ENCODE measurements at regions not wholly inside any gene's neighbourhood (a gene's known extent, or its start where the extent isn't known, plus 50 kb on each side); places are given as distances from the start of the nearest gene placed in this dataset.

- TF ChIP-seq E2F4 (CRISPR knock-in tag; IDR thresholded peaks at IDR 0.05; ENCODE audit: borderline replicate concordance, low read depth) = no peak
- TF ChIP-seq, protein P1, sequence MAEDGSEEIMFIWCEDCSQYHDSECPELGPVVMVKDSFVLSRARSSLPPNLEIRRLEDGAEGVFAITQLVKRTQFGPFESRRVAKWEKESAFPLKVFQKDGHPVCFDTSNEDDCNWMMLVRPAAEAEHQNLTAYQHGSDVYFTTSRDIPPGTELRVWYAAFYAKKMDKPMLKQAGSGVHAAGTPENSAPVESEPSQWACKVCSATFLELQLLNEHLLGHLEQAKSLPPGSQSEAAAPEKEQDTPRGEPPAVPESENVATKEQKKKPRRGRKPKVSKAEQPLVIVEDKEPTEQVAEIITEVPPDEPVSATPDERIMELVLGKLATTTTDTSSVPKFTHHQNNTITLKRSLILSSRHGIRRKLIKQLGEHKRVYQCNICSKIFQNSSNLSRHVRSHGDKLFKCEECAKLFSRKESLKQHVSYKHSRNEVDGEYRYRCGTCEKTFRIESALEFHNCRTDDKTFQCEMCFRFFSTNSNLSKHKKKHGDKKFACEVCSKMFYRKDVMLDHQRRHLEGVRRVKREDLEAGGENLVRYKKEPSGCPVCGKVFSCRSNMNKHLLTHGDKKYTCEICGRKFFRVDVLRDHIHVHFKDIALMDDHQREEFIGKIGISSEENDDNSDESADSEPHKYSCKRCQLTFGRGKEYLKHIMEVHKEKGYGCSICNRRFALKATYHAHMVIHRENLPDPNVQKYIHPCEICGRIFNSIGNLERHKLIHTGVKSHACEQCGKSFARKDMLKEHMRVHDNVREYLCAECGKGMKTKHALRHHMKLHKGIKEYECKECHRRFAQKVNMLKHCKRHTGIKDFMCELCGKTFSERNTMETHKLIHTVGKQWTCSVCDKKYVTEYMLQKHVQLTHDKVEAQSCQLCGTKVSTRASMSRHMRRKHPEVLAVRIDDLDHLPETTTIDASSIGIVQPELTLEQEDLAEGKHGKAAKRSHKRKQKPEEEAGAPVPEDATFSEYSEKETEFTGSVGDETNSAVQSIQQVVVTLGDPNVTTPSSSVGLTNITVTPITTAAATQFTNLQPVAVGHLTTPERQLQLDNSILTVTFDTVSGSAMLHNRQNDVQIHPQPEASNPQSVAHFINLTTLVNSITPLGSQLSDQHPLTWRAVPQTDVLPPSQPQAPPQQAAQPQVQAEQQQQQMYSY (CRISPR knock-in tag; IDR thresholded peaks at IDR 0.05) = peak; percentile 82
- TF ChIP-seq, protein P2, sequence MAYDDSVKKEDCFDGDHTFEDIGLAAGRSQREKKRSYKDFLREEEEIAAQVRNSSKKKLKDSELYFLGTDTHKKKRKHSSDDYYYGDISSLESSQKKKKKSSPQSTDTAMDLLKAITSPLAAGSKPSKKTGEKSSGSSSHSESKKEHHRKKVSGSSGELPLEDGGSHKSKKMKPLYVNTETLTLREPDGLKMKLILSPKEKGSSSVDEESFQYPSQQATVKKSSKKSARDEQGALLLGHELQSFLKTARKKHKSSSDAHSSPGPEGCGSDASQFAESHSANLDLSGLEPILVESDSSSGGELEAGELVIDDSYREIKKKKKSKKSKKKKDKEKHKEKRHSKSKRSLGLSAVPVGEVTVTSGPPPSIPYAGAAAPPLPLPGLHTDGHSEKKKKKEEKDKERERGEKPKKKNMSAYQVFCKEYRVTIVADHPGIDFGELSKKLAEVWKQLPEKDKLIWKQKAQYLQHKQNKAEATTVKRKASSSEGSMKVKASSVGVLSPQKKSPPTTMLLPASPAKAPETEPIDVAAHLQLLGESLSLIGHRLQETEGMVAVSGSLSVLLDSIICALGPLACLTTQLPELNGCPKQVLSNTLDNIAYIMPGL (CRISPR knock-in tag; IDR thresholded peaks at IDR 0.05) = no peak
- TF ChIP-seq USF2 (CRISPR knock-in tag; IDR thresholded peaks at IDR 0.05) = peak; percentile 76
- no peak for TF ChIP-seq TEAD4 (CRISPR knock-in tag; IDR thresholded peaks at IDR 0.05)
- TF ChIP-seq, protein P3, sequence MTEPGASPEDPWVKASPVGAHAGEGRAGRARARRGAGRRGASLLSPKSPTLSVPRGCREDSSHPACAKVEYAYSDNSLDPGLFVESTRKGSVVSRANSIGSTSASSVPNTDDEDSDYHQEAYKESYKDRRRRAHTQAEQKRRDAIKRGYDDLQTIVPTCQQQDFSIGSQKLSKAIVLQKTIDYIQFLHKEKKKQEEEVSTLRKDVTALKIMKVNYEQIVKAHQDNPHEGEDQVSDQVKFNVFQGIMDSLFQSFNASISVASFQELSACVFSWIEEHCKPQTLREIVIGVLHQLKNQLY (CRISPR knock-in tag; IDR thresholded peaks at IDR 0.05) = no peak
- peak; percentile 50; the same call in 1 of the 2 replicates for TF ChIP-seq NFYB (CRISPR knock-in tag; conservative IDR thresholded peaks at IDR 0.05; ENCODE audit: low read depth)
- Mint-ChIP-seq H3K36me3 (no peaks in the 10 kb centered on the region), H3K27ac (no peak overlapping the region), H3K4me3 (no peak overlapping the region), H3K9me3 (peaks cover 8% of the 10 kb centered on the region), H3K27me3 (ENCODE audit: low read depth) (peaks cover 3% of the 10 kb centered on the region; the same call in 1 of the 2 replicates), H3K4me1 (no peaks in the 10 kb centered on the region; the same call in 1 of the 2 replicates)
- DNase-seq (ENCODE audit: low spot score) (peak; percentile 19), ATAC-seq (peak; percentile 76)
- POLR2A ChIA-PET = no interaction called here
- CTCF ChIA-PET = no interaction called here
Observed at GRCh38 chr17:6323626-6324356, 111.1 kb downstream of the AIPL1 start.

GRCh38 chr17:6322316-6322715 lies 112.6 kb downstream of the AIPL1 start:
- TF ChIP-seq, protein P4, sequence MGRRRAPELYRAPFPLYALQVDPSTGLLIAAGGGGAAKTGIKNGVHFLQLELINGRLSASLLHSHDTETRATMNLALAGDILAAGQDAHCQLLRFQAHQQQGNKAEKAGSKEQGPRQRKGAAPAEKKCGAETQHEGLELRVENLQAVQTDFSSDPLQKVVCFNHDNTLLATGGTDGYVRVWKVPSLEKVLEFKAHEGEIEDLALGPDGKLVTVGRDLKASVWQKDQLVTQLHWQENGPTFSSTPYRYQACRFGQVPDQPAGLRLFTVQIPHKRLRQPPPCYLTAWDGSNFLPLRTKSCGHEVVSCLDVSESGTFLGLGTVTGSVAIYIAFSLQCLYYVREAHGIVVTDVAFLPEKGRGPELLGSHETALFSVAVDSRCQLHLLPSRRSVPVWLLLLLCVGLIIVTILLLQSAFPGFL (CRISPR knock-in tag; IDR thresholded peaks at IDR 0.05; ENCODE audit: borderline replicate concordance) = no peak
- TF ChIP-seq, protein P1 (CRISPR knock-in tag; IDR thresholded peaks at IDR 0.05) = no peak
- TF ChIP-seq GRHL2 (CRISPR knock-in tag; IDR thresholded peaks at IDR 0.05; ENCODE audit: insufficient replicate concordance, severe bottlenecking) (no peak), RELA (CRISPR knock-in tag; IDR thresholded peaks at IDR 0.05; ENCODE audit: borderline replicate concordance) (no peak)
- ChIA-PET CTCF (interaction anchor here (0.6 kb wide), 1 partner anchor 748 kb away, joined by 3 read pairs; no protein-coding TSS in a partner anchor), POLR2A (interaction anchor here (0.6 kb wide), 1 partner anchor 417 kb away, joined by 8 read pairs; no protein-coding TSS in a partner anchor)
- H3K4me3 Mint-ChIP-seq = no peak overlapping the region
- H3K9me3 Mint-ChIP-seq = no peaks in the 10 kb centered on the region
- DNase-seq (ENCODE audit: low spot score) = no peak
- ATAC-seq = no peak
- H3K27me3 Mint-ChIP-seq (ENCODE audit: low read depth) = peaks cover 3% of the 10 kb centered on the region; the same call in 1 of the 2 replicates
- no peak overlapping the region for H3K27ac Mint-ChIP-seq
- H3K4me1 Mint-ChIP-seq = no peaks in the 10 kb centered on the region; the same call in 1 of the 2 replicates
- H3K36me3 Mint-ChIP-seq = no peaks in the 10 kb centered on the region
